BLaER1 treated with 17β-estradiol and CSF1 and Interleukin-3, amounts not matched to agents 10 nM and 100 nM (cell line): ENCODE measurements at regions not wholly inside any gene's neighbourhood (a gene's known extent, or its start where the extent isn't known, plus 50 kb on each side); places are given as distances from the start of the nearest gene placed in this dataset.
A peak's percentile ranks its signal among the peaks of the same experiment; 100 is the strongest.

Experiments
- H3K27ac ChIP-seq, 11 experiments: shearing (Covaris generic); formaldehyde crosslinking; 2 replicates each; pipeline ENCODE4 v1.8.1; 2022
- H3K27me3 ChIP-seq, 11 experiments: shearing (Covaris generic); formaldehyde crosslinking; 2 replicates each; pipeline ENCODE4 v1.8.1; 2022
- H3K36me3 ChIP-seq, 11 experiments: shearing (Covaris generic); formaldehyde crosslinking; 2 replicates each; pipeline ENCODE4 v1.8.1; 2022
- H3K4me1 ChIP-seq, 10 experiments: shearing (Covaris generic); formaldehyde crosslinking; 2 replicates each; pipeline ENCODE4 v1.8.1; 2022
- H3K4me2 ChIP-seq, 11 experiments: shearing (Covaris generic); formaldehyde crosslinking; 2 replicates each; pipeline ENCODE4 v1.8.1; 2022
- H3K4me3 ChIP-seq, 10 experiments: shearing (Covaris generic); formaldehyde crosslinking; 2 replicates each; pipeline ENCODE4 v1.8.1; 2022
- H3K9ac ChIP-seq, 11 experiments: shearing (Covaris generic); formaldehyde crosslinking; 2 replicates each; pipeline ENCODE4 v1.8.1; 2022
- H3K9me3 ChIP-seq, 11 experiments: shearing (Covaris generic); formaldehyde crosslinking; replicated peaks in 1 of 11; 2 replicates each; pipeline ENCODE4 v1.8.1; 2022
- H4K20me1 ChIP-seq, 11 experiments: shearing (Covaris generic); formaldehyde crosslinking; 2 replicates each; pipeline ENCODE4 v1.8.1; 2022
- Cebpa-rat ChIP-seq, 11 experiments: shearing (Covaris generic); IDR thresholded peaks; 2 replicates each; pipeline ENCODE4 v1.8.1; 2022

DNA sequence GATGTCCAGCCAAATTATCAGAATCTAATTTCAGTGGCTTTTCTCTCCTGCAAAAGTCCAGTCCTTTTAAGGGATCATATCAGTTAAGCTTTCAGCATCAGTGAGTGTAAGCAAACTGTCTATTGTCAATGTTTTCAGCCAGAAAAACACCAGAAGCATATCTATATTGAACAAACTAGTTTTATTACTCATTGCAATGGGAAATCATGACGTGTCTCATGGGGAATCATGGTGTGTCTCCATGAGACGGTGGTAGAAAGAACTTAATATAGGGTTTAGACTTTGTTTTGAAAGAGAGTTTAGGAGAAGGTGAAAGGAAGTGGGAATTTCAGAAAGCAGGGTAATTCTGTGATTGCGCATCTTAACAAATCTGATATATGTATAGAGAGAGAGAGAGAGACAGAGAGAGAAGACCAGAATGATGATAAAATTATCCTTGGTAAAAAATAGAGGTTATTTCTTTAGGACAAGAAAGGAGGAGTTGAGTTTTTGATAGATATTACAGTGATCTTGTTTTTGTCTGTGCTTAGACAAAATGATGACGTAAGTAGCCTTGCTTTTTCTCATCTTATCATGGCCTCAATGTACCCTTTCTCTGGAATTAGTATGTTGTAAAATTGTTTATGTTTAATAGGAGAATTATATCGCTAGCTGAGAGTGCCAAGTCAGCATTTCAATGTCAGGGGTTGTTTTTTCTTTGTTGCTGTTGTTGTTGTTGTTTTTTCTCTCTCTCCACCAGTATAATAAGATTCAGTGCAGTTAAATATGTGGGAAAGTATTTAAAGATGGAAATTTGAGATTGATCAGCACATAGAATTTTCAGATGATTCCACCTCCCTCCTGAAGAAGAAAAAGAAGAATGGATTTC, 129.9 kb upstream of the OSTN start:
- no peak overlapping the region for H3K9ac ChIP-seq
- no peaks in the 10 kb centered on the region for H3K27me3 ChIP-seq
- no peaks in the 10 kb centered on the region for H3K4me1 ChIP-seq
- no peak for TF ChIP-seq Cebpa-rat (IDR thresholded peaks at IDR 0.05)
- no peak overlapping the region for H3K4me3 ChIP-seq
- H3K9me3 ChIP-seq: no peaks in the 10 kb centered on the region
- H3K27ac ChIP-seq: no peak overlapping the region
- H3K4me2 ChIP-seq: no peak overlapping the region
- no peaks in the 10 kb centered on the region for H4K20me1 ChIP-seq
- H3K36me3 ChIP-seq: no peaks in the 10 kb centered on the region

DNA sequence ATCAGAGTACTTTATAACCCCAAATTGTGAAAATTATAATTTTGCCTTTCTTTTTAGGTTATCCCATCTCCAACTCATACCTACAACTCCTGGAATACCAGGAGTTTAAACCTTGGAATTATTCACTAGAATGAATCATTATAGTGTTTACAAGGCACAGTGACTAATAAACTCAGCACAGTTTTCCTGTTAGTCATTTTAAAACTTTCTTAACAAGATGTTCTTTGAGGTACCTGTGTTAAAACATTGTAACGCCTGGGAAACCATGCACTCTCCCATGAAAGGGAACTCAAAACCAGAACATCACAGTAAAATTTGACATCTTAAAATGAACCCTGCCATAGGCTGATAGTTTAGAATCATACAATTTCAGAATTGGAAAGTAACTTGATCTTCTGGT, 132.4 kb upstream of the OSTN start:
- Histone ChIP-seq H4K20me1 (no peaks in the 10 kb centered on the region), H3K36me3 (no peaks in the 10 kb centered on the region), H3K27me3 (no peaks in the 10 kb centered on the region), H3K9me3 (no peaks in the 10 kb centered on the region), H3K4me1 (no peaks in the 10 kb centered on the region), H3K27ac (no peak overlapping the region), H3K4me3 (no peak overlapping the region), H3K4me2 (no peak overlapping the region), H3K9ac (no peak overlapping the region)
- no peak for TF ChIP-seq Cebpa-rat (IDR thresholded peaks at IDR 0.05)

DNA sequence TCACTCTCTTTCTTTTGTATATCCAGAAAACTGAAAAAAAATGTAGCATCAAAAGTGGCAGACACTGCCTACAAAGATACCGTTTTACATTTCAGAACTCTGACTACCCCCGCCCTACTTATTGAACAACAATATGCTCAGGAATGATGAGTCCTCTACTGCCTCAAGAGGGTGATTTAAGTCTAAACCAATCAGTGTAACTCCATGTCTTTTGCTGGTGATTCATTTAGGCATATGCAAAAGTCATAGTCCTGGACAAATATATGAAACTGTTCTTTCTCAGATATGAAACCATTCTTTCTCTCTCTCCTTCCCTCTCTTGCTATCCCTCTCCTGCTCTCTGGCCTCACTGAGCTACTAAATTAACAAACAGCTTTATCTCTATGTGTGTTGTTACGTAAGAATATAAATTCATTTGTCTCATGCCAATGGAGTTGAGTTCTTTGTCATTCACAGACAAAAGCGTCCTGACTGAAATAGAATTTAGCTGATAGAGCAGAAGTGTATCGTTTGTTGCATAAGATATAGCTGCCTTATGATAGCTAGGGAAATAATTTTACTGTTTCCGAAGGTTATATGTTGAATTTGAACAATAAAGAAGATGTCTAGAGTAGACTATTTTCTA, 133.7 kb upstream of the OSTN start:
- 0 out of 22 replicates have a peak, but pooled peaks of 1 of the 11 experiments have one; percentile 12 for TF ChIP-seq Cebpa-rat (IDR thresholded peaks at IDR 0.05)
- no peaks in the 10 kb centered on the region for H3K9me3 ChIP-seq
- no peaks in the 10 kb centered on the region for H4K20me1 ChIP-seq
- no peak overlapping the region for H3K9ac ChIP-seq
- no peak overlapping the region for H3K4me2 ChIP-seq
- H3K4me1 ChIP-seq: no peaks in the 10 kb centered on the region
- H3K27ac ChIP-seq: no peak overlapping the region
- H3K4me3 ChIP-seq: no peak overlapping the region
- H3K36me3 ChIP-seq: no peaks in the 10 kb centered on the region
- H3K27me3 ChIP-seq: no peaks in the 10 kb centered on the region

DNA sequence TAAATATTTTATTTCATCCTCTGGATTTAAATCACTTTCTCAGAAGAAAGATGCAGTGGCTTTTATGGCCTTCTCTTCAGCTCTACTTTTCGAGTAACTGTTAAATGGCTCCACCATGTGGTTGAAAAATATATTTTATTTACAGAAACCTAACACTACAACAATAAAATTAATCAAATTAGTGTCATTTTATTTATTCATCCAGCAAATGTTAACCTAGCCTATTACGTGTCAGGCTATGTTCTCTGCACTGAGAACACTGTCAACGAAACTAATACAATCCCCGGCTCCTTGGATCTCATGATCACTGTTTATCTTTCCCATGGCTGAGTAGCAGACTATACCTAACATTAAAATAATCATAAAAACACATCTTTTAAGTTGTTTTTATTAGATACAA, 148.0 kb upstream of the OSTN start:
- H3K27me3 ChIP-seq: no peaks in the 10 kb centered on the region
- no peak overlapping the region for H3K9ac ChIP-seq
- H3K36me3 ChIP-seq: no peaks in the 10 kb centered on the region
- no peak overlapping the region for H3K27ac ChIP-seq
- H3K4me1 ChIP-seq: no peaks in the 10 kb centered on the region
- no peak for TF ChIP-seq Cebpa-rat (IDR thresholded peaks at IDR 0.05)
- H3K4me2 ChIP-seq: no peak overlapping the region
- no peak overlapping the region for H3K4me3 ChIP-seq
- 0 out of 22 replicates have a peak, but pooled peaks cover 0 to 4% (median 0%) of the 10 kb centered on the region in 11 experiments for H3K9me3 ChIP-seq
- H4K20me1 ChIP-seq: no peaks in the 10 kb centered on the region

DNA sequence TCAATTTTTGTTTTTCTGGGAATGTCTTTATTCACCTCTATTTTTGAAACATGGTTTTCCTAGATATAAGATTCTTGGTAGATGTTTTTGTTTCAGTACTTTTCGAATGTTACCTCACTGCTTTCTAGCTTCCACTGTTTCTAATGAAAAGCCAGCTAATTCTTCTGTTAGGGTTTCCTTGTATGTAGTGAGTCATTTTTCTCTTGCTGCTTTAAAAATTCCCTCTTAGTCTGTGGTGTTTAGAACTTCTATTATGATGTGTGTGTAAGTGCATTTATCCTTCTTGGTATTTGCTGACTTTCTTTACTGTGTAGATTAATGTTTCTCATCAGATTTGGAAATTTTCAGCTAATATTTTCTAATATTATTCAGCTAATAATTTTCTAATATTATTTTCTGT, 151.1 kb upstream of the OSTN start:
- Histone ChIP-seq H3K4me2 (no peak overlapping the region), H3K4me3 (no peak overlapping the region), H3K9me3 (peaks cover 0 to 6% (median 0%) of the 10 kb centered on the region in 11 experiments; a peak in 2 of 22 replicates), H3K27me3 (no peaks in the 10 kb centered on the region), H3K9ac (no peak overlapping the region), H4K20me1 (no peaks in the 10 kb centered on the region), H3K4me1 (no peaks in the 10 kb centered on the region), H3K36me3 (no peaks in the 10 kb centered on the region), H3K27ac (no peak overlapping the region)
- no peak for TF ChIP-seq Cebpa-rat (IDR thresholded peaks at IDR 0.05)

DNA sequence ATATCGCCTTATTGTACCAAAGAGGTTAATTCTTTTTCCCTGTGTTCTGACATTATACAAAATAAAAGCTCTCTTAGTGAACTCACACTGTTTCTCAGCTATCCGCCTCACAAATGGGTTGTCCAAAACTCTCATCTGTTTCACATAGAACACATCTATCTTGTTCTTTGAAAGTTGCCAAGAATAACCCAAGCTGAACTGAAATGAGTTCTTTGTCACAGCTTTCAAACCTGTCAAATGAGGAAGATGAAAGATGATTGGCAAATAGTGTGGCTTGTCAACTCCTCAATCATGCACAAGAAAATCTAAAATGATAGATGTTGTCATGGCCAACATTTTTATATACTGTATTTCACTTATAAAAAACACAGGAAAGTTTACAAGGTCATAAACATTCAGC, 168.1 kb upstream of the OSTN start:
- peaks cover 0 to 5% (median 0%) of the 10 kb centered on the region in 10 experiments; a peak in 2 of 20 replicates for H3K4me1 ChIP-seq
- H3K27ac ChIP-seq: no peak overlapping the region
- H3K4me2 ChIP-seq: peak overlapping the region in 1 of 11 experiments; percentile 17; a peak in 2 of 22 replicates
- H4K20me1 ChIP-seq: no peaks in the 10 kb centered on the region
- H3K9me3 ChIP-seq: no peaks in the 10 kb centered on the region
- H3K9ac ChIP-seq: no peak overlapping the region
- TF ChIP-seq Cebpa-rat (IDR thresholded peaks at IDR 0.05): no peak
- no peaks in the 10 kb centered on the region for H3K36me3 ChIP-seq
- no peaks in the 10 kb centered on the region for H3K27me3 ChIP-seq
- no peak overlapping the region for H3K4me3 ChIP-seq

DNA sequence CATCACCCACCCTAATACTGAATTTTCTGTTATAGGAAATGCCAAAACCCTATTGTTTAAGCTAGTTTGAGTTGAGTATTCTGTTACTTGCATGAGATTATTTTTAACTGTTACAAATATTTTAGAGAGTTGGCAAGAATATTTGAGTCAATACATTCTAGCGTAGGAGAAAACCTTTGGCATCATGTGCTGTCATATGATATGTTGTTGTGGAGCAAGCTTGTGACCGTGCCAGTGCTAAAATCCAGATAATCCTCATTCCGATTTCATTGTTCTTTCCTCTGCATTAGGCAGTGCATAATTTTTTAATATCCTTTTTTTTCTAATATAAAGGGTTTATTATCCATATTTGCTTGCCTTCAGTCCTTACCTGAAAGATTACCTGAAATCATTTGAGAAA, 168.0 kb upstream of the GMNC start:
- H3K4me1 ChIP-seq: peaks cover 0 to 5% (median 0%) of the 10 kb centered on the region in 10 experiments; a peak in 2 of 20 replicates

DNA sequence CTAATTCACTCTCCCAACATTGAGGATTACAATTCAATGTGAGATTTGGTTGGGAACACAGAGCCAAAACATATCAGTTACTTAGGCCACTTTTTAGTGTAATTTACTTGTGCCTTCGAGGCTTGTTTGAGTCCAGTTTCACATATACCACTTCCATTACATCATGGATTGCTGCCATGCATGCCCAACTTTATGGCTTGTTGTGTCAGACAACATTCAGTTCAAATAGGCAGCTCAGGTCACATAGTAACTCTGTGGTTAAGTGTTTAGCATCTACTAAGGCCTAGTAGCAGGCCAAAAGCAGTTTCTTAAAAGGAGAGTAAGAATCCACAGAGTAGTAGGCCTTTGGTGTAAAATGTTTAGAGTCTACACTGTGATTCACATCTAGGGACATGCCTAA, 164.3 kb upstream of the GMNC start:
- no peaks in the 10 kb centered on the region for H3K9me3 ChIP-seq
- H3K4me2 ChIP-seq: no peak overlapping the region
- no peaks in the 10 kb centered on the region for H3K27me3 ChIP-seq
- TF ChIP-seq Cebpa-rat (IDR thresholded peaks at IDR 0.05): no peak
- H3K27ac ChIP-seq: no peak overlapping the region
- no peaks in the 10 kb centered on the region for H4K20me1 ChIP-seq
- no peaks in the 10 kb centered on the region for H3K36me3 ChIP-seq
- H3K4me1 ChIP-seq: peaks cover 0 to 5% (median 0%) of the 10 kb centered on the region in 10 experiments; a peak in 2 of 20 replicates
- no peak overlapping the region for H3K4me3 ChIP-seq
- no peak overlapping the region for H3K9ac ChIP-seq

More for the DNA sequence above, 168.0 kb upstream of the GMNC start:
- H3K27ac ChIP-seq: no peak overlapping the region
- H3K36me3 ChIP-seq: no peaks in the 10 kb centered on the region
- no peak overlapping the region; a peak in 1 of 22 replicates for H3K4me2 ChIP-seq
- H3K27me3 ChIP-seq: no peaks in the 10 kb centered on the region
- H3K9ac ChIP-seq: no peak overlapping the region
- no peak for TF ChIP-seq Cebpa-rat (IDR thresholded peaks at IDR 0.05)
- no peak overlapping the region for H3K4me3 ChIP-seq
- H3K9me3 ChIP-seq: no peaks in the 10 kb centered on the region
- H4K20me1 ChIP-seq: no peaks in the 10 kb centered on the region

DNA sequence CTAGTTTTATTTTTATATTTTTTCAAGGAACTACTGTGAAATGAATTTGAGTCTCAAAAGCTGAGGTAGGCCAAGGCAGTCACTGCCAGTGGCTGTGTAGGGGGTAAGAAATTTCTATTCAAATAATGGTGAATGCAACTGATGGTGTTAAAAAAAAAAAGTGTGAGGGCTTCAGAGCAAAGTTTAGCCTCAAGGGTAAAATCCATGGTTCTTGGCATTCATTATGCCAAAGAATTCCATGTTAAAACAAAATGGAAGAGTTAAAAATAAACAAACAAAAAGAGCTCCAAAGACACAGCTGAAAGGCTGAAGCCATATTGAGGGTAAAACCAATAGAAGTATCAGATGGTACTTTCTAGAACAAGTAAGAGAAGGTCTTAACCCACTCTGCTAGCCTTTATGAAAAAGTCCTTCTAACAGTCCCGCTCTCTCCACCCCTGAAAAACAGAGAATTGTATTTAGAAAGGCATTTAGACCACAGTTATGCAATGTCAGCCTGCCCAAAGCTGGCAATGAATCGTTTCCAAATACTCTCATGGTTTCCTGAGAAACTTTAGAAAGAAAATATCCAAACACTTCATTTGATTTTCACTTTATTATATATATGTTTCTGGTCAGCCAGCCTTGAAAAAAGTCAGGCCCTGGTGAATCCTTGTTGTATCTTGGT, 158.4 kb upstream of the GMNC start:
- Histone ChIP-seq H3K9ac (no peak overlapping the region), H3K4me2 (no peak overlapping the region), H3K9me3 (0 out of 22 replicates have a peak, but pooled peaks cover 0 to 5% (median 0%) of the 10 kb centered on the region in 11 experiments), H3K27ac (no peak overlapping the region), H3K27me3 (no peaks in the 10 kb centered on the region), H3K4me1 (no peaks in the 10 kb centered on the region), H4K20me1 (no peaks in the 10 kb centered on the region), H3K36me3 (no peaks in the 10 kb centered on the region), H3K4me3 (no peak overlapping the region)
- no peak for TF ChIP-seq Cebpa-rat (IDR thresholded peaks at IDR 0.05)
